ENCODE measurements at regions not wholly inside any gene's neighbourhood (a gene's known extent, or its start where the extent isn't known, plus 50 kb on each side); places are given as distances from the start of the nearest gene placed in this dataset.

- DNase-seq (ENCODE audit: low spot score), result no peak
Measured at GRCh38 chr3:59546522-59546921, 496.7 kb upstream of the CFAP20DC start.

DNA sequence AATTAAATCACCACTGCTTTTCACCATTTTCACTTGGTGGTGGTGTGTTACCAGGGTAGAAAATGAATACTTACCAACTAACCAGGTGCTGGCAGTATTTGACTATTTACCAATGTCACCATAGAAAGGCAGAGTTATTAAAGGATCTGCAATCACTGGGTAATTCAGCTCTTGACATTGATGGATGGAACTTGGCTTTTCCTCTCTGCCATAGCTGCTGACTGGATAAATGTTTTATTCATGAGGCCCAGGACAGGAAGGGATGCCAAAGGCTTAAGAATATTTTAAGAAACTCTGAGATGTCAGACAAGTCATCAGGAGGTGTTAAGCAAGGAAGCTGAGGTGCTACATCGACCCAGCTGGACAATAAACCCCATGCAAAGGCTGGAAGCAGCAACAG is 495.5 kb upstream of the CFAP20DC start:
- no peak for DNase-seq (ENCODE audit: low spot score)

DNA sequence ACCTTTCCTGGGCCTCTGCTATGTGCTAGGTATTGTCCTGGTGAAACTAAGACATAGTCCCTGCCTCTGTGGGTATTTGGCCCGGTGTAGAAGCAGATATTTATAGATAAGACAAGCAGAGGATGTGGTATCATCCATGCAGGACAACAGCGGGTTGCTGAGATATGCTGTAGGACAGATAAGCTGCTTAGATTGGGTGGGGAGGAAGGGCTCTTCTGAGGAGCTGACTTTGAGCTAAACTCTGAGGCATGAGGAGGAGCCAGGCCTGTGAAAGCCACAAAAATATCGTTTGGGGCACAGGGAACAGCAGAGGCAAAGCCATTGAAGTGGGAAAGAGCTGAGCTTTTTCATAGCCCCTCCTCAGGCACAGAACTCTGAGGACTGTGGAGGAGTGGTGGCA is 492.5 kb upstream of the CFAP20DC start:
- DNase-seq (ENCODE audit: low spot score), result no peak

DNA sequence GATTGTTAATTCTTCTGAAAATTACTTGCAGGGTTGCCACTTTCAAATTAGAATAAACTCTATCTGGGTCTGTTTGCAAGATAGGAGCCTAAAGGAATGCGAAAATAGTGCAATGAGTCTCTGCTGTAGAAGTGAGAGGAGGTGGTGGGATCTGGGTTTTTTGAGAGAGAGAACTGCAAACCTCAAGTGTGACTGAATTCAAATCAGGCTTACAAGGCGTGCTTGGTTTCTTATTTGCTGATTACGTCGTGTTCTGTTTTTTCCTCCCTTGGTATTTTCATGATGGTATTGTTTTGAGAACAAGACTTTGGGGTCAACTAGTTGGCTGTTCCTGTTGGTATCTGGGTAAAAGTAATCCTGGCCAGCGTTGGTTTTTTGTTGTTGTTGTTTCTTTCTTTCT is 490.9 kb upstream of the CFAP20DC start:
- no peak for DNase-seq (ENCODE audit: low spot score)

- DNase-seq (ENCODE audit: low spot score), result no peak
Measured at GRCh38 chr3:59540241-59540640, 490.4 kb upstream of the CFAP20DC start.

GRCh38 chr3:59538753-59539432 is 489.1 kb upstream of the CFAP20DC start:
- no peak for DNase-seq (ENCODE audit: low spot score)

DNA sequence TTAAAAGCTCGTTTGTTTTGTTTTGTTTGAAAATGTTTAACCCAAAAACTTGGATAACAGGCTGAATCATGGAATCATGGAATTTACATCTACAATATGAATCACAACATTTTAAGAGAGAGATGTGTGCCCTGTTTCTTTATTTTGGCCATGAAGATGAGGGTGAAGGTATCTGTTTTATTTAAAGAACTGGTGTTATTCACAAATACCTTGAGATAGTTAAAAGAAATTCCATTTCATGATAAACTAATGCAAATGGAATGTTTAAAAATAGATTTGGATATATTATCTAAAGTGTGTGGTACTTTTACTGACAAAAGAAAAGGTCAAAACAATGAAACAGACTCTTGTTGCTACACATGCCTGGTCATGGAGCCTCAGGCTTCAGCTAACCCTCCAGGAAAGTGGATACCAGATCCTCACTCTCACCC is 486.0 kb upstream of the CFAP20DC start:
- DNase-seq (ENCODE audit: low spot score), result no peak

DNA sequence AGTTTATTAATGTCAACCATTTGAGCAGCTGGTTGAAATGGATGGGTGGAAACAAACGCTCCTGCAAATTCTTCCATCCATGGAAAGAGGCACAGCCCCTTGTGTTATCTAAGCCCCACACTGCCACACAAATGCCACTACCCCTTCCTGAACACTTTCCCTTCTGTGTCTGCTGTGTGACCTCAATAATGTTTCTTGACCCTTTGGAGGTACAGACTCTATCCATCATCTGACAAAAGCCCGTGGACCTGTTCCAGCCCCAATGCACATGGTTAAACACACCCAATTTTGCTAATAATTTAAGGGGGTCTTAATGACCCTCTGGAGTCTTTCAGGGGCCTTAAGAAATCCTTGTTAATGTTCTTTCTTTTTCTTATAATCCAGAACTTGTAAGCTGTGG is 482.2 kb upstream of the CFAP20DC start:
- no peak for DNase-seq (ENCODE audit: low spot score)

GRCh38 chr3:59531066-59531745 is 481.4 kb upstream of the CFAP20DC start:
- no peak for DNase-seq (ENCODE audit: low spot score)

- no peak for DNase-seq (ENCODE audit: low spot score)
Measured at GRCh38 chr3:59528251-59528650, 478.4 kb upstream of the CFAP20DC start.

DNA sequence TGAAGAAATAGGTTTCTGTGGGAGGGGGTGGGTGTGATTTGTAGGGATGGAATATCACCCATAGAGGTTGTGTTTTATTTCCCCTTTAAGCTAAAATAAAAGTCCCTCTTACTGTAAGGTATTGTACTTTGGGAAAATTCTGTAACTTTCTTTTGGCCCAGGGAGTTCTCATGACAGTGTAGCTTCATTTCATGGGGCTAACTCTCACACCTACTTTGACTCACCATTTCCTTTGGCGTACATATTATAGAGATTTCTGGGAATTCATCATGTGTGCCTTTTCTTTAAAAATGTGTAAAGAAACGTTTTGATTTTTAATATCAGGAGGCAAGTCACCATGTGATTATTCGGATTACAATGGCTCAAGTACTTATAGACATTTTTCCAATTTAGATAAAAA is 477.7 kb upstream of the CFAP20DC start:
- no peak for DNase-seq (ENCODE audit: low spot score)

- no peak for DNase-seq (ENCODE audit: low spot score)
Measured at GRCh38 chr3:59526999-59527398, 477.2 kb upstream of the CFAP20DC start.

GRCh38 chr3:59522550-59522949 is 472.7 kb upstream of the CFAP20DC start:
- no peak for DNase-seq (ENCODE audit: low spot score)

DNA sequence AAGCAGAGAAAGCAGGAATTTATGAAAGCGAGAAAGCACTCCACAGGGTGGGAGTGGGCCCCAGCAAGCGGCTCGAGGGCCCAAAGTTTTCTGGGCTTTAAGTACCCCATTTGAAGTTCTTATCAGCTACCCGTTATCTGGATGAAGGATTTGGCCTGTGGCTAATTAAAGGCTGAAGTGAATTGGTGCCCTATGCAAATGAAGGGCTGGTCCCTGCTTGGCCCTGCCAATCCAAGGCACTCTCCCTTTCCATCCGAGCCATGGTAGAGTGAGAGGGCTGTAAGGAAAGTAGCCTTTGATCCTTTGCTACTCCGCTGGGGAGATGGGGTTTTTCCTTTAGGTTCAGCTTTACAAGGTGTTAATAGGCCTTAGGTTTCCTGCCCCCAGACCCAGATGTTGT is 469.3 kb upstream of the CFAP20DC start:
- no peak for DNase-seq (ENCODE audit: low spot score)

- no peak for DNase-seq (ENCODE audit: low spot score)
Measured at GRCh38 chr3:59518283-59519055, 468.6 kb upstream of the CFAP20DC start.

DNA sequence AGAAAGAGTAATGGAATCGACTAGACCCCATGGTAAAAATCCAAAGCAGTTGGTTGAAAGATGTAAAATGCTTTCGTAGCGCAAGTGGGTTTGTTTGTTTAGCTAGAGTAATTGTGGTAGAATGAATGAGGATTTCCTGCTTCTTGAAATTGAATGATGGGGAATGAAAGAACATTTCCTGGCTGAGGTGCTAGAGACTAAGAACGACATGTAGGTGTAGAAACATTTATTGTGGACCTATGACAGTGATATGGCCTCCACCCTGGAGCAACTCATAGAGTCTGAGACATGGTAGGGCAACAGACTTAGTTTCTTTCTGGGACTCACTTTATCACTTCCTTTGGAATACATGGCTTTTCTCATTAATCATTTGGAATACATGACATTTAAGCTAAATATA is 467.6 kb upstream of the CFAP20DC start:
- DNase-seq (ENCODE audit: low spot score), result no peak

DNA sequence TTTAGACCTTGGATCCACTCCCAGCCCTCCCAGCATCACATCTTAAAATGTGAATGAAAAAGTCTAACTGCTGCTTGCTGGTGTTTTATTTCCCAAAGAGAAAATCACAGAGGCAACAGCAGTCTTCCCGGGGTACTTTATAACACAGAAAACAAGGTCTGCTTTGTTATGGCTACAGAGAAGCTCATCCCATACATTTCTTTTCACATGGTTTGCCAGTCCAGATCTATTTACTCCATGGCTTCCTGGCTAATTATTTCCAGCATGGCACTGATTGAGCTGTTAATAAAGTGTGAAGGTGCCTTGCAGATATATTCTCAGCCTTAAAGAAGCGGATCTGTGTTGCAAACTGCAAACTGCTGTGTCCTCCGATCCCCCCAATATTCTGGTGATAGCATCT is 466.1 kb upstream of the CFAP20DC start:
- no peak for DNase-seq (ENCODE audit: low spot score)

DNA sequence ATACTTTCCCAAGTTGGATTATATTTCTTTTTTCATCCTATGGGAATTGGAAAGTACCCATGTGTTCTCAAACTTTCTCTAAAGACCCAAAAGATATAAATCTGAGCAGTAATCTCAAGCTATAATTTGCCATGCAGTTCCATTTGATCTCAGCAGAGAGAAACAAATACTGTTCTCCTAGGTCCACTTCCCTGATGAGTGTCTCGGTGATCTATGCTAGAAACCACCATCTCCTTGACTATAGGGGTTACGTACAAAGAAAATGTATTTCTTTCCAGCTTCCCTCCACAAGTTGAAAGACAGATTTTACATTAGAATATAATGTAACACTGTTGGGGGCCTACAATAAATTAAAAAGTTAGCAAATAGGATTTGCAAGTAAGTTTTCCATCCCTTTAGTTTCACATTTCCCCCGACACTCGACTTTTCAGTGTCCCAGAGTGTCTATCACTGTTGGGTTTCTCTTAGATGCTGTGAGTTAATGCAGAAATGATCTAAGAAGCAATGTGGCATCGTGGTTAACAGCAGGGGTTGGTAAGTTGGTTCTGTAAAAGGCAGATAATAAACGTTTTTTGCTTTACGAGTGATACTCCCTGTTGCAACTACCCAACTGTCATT is 465.1 kb upstream of the CFAP20DC start:
- DNase-seq (ENCODE audit: low spot score), result no peak

GRCh38 chr3:59513570-59513969 is 463.7 kb upstream of the CFAP20DC start:
- no peak for DNase-seq (ENCODE audit: low spot score)

DNA sequence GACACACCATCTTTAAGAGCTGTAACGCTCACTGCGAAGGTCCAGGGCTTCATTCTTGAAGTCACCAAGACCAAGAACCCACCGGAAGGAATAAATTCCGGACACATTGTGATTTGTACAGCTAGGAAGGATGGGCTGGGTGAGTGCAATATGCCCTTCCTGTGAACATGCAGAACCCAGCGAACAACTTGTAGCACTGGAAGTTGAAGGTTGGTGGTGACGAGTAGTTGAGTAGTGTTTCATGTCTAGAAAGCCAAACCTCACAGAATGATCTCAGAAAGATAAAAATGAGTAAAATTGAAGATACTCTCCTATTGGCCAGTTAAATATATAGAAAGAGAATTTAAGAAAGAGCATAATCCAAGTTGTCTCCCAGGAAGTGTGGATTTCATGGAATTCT is 462.2 kb upstream of the CFAP20DC start:
- no peak for DNase-seq (ENCODE audit: low spot score)

- DNase-seq (ENCODE audit: low spot score), result no peak
Measured at GRCh38 chr3:59510576-59510975, 460.8 kb upstream of the CFAP20DC start.

DNA sequence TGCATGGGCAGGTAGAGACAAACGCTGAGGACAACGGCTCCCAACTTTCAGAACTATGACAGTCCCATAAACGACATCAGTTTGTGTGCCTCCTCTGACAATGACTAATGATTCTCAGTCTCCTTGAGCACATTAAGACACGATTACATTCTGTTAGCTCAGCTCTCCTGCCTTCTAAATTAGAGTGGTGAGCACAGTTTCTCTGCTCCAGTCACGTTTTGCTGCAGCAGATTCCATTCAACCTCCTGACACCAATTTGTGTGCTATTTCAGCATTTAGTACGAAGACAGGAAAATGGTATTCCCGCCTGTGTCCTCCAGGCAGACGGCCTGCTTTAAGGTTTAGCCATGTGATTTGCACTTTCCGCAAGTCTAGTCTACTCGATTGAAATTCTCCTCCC is 458.4 kb upstream of the CFAP20DC start:
- no peak for DNase-seq (ENCODE audit: low spot score)

DNA sequence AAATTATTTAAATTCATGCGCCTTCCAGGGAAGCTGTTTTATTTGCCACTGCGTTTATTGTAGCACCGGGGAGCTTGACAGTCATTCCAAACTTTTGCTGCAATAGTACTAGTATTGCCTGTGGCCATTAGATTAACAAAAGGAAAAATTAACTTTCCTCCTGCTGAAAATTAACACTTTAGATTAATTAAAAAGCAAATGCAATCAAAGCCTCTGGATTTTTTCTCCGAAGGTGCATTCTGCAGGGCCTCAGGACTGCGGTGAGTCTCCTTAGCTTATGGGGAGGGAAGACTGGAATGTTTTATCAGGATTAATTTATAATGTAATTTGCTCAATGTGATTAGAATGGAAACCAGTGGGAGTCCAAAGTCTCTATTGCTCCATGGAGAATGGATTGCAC is 456.4 kb upstream of the CFAP20DC start:
- no peak for DNase-seq (ENCODE audit: low spot score)
